ENCODE measurements at regions not wholly inside any gene's neighbourhood (a gene's known extent, or its start where the extent isn't known, plus 50 kb on each side); places are given as distances from the start of the nearest gene placed in this dataset.

GRCh38 chr3:159480046-159480445, 508.6 kb upstream of the IL12A start:
- CTCF ChIA-PET = no interaction called here
- DNase-seq = no peak

More at GRCh38 chr3:159480046-159480445, 508.6 kb upstream of the IL12A start:
- no peaks in the 10 kb centered on the region for H3F3A ChIP-seq (replicated peaks; ENCODE audit: insufficient read depth)
- H3K79me2 ChIP-seq (ENCODE audit: insufficient read depth) = no peaks in the 10 kb centered on the region
- no peaks in the 10 kb centered on the region; a peak in 1 of 4 replicates for H3K4me1 ChIP-seq (ENCODE audit: control insufficient read depth in 1 of 2, insufficient read depth in 2 of 2, low read depth in 1 of 2, low read length in 1 of 2)
- TF ChIP-seq YY1 (IDR thresholded peaks at IDR 0.05; ENCODE audit: low read depth) (no peak), JUND (IDR thresholded peaks at IDR 0.05) (no peak), EP300 (IDR thresholded peaks at IDR 0.05; ENCODE audit: borderline replicate concordance in 1 of 2, low read depth in 1 of 2, low read length in 1 of 2) (no peak), RXRA (IDR thresholded peaks at IDR 0.05; ENCODE audit: borderline replicate concordance, low read depth) (no peak), GATA2 (CRISPR knock-in tag; IDR thresholded peaks at IDR 0.05) (no peak), TCF12 (IDR thresholded peaks at IDR 0.05) (no peak), EZH2phosphoT487 (IDR thresholded peaks at IDR 0.05; ENCODE audit: borderline replicate concordance, low read depth) (no peak), RFX5 (IDR thresholded peaks at IDR 0.05; ENCODE audit: low read length) (no peak), ZBTB33 (IDR thresholded peaks at IDR 0.05; ENCODE audit: borderline replicate concordance, low read depth) (no peak), FOXJ3 (CRISPR knock-in tag; IDR thresholded peaks at IDR 0.05) (no peak), GABPA (IDR thresholded peaks at IDR 0.05; ENCODE audit: low read depth) (no peak), IRF3 (IDR thresholded peaks at IDR 0.05; ENCODE audit: low read depth, low read length) (no peak), USF2 (IDR thresholded peaks at IDR 0.05; ENCODE audit: borderline replicate concordance, low read depth, low read length) (no peak), FOXM1 (IDR thresholded peaks at IDR 0.05; ENCODE audit: low read depth) (no peak), RAD21 (IDR thresholded peaks at IDR 0.05; ENCODE audit: low read length) (no peak), NRF1 (IDR thresholded peaks at IDR 0.05; ENCODE audit: low read depth, low read length) (no peak), CTCF (IDR thresholded peaks at IDR 0.05) (no peak)
- H3K36me3 ChIP-seq (replicated peaks in 1 of 2; ENCODE audit: control insufficient read depth in 1 of 2, insufficient read depth in 2 of 2, low read length in 1 of 2) = no peaks in the 10 kb centered on the region
- POLR2A ChIA-PET = no interaction called here
- H4K20me1 ChIP-seq (ENCODE audit: insufficient read depth) = no peaks in the 10 kb centered on the region
- no peak overlapping the region for H3K4me2 ChIP-seq
- 0 out of 2 replicates have a peak, but pooled peaks cover 2% of the 10 kb centered on the region for H3K9me2 ChIP-seq
- H3K27ac ChIP-seq (ENCODE audit: low read depth in 2 of 2, low read length in 1 of 2) = no peak overlapping the region
- no peak overlapping the region for H3K9ac ChIP-seq
- no peaks in the 10 kb centered on the region; the same call in 1 of the 2 replicates for H3K27me3 ChIP-seq (ENCODE audit: insufficient read depth)
- H3K4me3 ChIP-seq (ENCODE audit: low read depth in 2 of 2, low read length in 1 of 2) = no peak overlapping the region
- no peak overlapping the region for H2AFZ ChIP-seq (ENCODE audit: low read depth)
- H3K9me3 ChIP-seq = no peaks in the 10 kb centered on the region
